ENCODE measurements at regions not wholly inside any gene's neighbourhood (a gene's known extent, or its start where the extent isn't known, plus 50 kb on each side); places are given as distances from the start of the nearest gene placed in this dataset.

DNA sequence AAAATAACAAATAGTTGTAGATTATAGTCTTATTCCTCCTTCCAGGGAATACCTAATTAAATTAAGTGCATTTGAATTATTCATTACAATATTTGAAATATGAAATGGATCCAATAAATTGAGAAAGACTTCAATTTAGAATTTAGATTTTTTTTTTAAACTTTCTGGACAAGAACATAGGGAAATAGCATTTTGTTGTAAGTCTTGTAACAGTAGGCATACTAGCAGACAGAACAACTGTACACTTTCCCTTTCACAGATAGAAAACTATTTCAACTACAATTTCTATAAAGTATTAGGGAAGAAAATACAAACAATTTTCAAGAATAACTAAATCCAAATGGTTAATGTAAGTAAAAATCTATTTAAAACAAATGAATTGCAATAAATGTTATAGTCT lies 577.5 kb downstream of the USP25 start:
- H3K27ac Mint-ChIP-seq: no peak overlapping the region
- intact Hi-C loops (cut with micrococcal nuclease): no loop called here
- peaks cover 4% of the 10 kb centered on the region for H3K4me1 Mint-ChIP-seq (ENCODE audit: low read depth)
- TF ChIP-seq, protein P1, sequence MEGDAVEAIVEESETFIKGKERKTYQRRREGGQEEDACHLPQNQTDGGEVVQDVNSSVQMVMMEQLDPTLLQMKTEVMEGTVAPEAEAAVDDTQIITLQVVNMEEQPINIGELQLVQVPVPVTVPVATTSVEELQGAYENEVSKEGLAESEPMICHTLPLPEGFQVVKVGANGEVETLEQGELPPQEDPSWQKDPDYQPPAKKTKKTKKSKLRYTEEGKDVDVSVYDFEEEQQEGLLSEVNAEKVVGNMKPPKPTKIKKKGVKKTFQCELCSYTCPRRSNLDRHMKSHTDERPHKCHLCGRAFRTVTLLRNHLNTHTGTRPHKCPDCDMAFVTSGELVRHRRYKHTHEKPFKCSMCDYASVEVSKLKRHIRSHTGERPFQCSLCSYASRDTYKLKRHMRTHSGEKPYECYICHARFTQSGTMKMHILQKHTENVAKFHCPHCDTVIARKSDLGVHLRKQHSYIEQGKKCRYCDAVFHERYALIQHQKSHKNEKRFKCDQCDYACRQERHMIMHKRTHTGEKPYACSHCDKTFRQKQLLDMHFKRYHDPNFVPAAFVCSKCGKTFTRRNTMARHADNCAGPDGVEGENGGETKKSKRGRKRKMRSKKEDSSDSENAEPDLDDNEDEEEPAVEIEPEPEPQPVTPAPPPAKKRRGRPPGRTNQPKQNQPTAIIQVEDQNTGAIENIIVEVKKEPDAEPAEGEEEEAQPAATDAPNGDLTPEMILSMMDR (IDR thresholded peaks at IDR 0.05): no peak
- no peaks in the 10 kb centered on the region for H3K27me3 Mint-ChIP-seq
- DNase-seq (no peak), ATAC-seq (no peak)
- H3K4me3 Mint-ChIP-seq: no peak overlapping the region
- ChIA-PET POLR2A (no interaction called here), CTCF (no interaction called here)
- H3K36me3 Mint-ChIP-seq (ENCODE audit: low read depth): no peaks in the 10 kb centered on the region
- no peaks in the 10 kb centered on the region for H3K9me3 Mint-ChIP-seq

DNA sequence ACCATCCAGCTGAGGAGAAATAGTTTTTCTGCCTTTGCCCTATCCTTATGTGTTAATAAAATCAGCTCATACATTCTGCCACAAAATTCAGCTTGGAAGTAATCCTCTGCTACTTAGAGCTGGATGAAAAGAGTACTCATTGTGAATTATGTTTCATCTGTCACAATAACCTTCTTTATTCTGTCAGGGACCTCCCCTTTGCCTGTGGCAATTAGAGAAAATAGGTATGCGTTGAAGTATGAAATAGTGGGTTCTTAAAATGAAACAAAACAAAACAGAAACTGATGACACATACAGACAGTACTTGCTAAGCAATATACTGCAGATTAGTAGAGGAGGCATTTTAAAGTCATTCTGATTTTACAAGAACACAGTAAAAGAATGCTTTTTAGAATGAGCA lies 578.5 kb downstream of the USP25 start:
- Mint-ChIP-seq H3K4me1 (ENCODE audit: low read depth) (peaks cover 4% of the 10 kb centered on the region), H3K9me3 (no peaks in the 10 kb centered on the region), H3K27me3 (no peaks in the 10 kb centered on the region), H3K4me3 (no peak overlapping the region), H3K36me3 (ENCODE audit: low read depth) (no peaks in the 10 kb centered on the region), H3K27ac (no peak overlapping the region)
- TF ChIP-seq, protein P1 (IDR thresholded peaks at IDR 0.05): no peak
- POLR2A ChIA-PET: no interaction called here
- ATAC-seq: peak; percentile 61
- DNase-seq: no peak
- intact Hi-C loops (cut with micrococcal nuclease): no loop called here
- CTCF ChIA-PET: no interaction called here

DNA sequence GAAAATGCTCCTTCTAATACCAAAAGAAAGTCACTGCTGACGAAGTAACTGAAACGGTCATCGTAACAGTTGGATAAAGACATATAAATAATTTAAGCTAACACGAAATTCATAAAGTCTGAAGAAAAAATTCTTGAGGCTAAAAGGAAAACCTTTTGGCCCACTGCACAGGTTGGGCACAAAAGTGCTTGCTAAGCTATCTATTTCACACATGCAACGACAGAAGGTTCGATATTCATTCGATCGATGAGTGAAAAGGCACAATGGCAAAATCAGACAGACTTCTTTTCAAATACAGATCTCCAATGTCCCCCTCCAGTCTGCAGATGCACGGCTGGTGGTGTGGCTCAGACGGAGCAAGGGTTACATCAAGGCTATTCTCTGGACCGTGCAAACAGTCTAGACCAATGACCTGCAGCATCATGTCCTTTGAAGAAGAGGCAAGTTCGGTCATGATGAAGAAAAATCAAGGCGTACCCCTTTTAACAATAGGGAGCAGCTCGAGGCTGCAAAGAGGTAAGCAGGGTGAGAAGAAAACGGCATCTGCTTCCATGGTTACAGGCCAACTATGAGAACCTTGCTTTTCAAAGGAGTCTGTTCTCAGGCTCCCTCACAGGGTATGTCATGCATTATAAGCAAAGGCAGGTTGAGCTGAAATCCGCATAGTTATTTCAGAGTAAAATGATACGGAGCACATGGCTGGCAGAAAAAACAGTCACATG lies 579.6 kb downstream of the USP25 start:
- DNase-seq (no peak), ATAC-seq (no peak)
- Mint-ChIP-seq H3K27me3 (no peaks in the 10 kb centered on the region), H3K36me3 (ENCODE audit: low read depth) (no peaks in the 10 kb centered on the region), H3K4me3 (no peak overlapping the region), H3K27ac (no peak overlapping the region), H3K9me3 (no peaks in the 10 kb centered on the region), H3K4me1 (ENCODE audit: low read depth) (peaks cover 4% of the 10 kb centered on the region)
- intact Hi-C loops (cut with micrococcal nuclease): no loop called here
- CTCF ChIA-PET: interaction anchor here (1.2 kb wide), 1 partner anchor 13 kb away, joined by 3 read pairs; no protein-coding TSS in a partner anchor
- TF ChIP-seq, protein P1 (IDR thresholded peaks at IDR 0.05): no peak
- POLR2A ChIA-PET: no interaction called here

DNA sequence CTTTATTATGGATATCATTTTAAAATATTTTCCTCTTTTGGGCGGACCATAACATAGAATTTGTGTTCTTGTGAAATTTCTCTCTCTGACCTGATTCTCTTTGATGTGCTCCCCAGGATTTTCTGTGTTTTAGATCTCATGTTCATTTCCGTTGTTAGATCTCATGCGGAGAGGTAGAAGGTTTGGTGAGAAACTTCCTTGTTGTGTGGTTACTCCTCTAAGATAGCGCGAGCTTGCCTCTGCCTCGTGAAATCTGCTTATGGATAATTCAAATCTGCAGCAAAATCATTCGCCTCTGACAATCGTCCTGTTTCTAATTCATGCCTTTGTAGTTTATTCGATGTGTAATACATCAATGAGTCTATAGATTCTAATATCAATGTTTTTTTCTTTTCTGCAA lies 580.4 kb downstream of the USP25 start:
- ChIA-PET POLR2A (no interaction called here), CTCF (no interaction called here)
- no peaks in the 10 kb centered on the region for H3K36me3 Mint-ChIP-seq (ENCODE audit: low read depth)
- H3K4me3 Mint-ChIP-seq: no peak overlapping the region
- no peak overlapping the region for H3K27ac Mint-ChIP-seq
- H3K27me3 Mint-ChIP-seq: no peaks in the 10 kb centered on the region
- H3K9me3 Mint-ChIP-seq: no peaks in the 10 kb centered on the region
- intact Hi-C loops (cut with micrococcal nuclease): no loop called here
- DNase-seq (no peak), ATAC-seq (no peak)
- H3K4me1 Mint-ChIP-seq (ENCODE audit: low read depth): peaks cover 4% of the 10 kb centered on the region
- TF ChIP-seq, protein P1 (IDR thresholded peaks at IDR 0.05): no peak

GRCh38 chr21:16311229-16311628 lies 581.4 kb downstream of the USP25 start:
- ATAC-seq: no peak
- POLR2A ChIA-PET: no interaction called here
- TF ChIP-seq, protein P1 (IDR thresholded peaks at IDR 0.05): no peak

More at GRCh38 chr21:16311229-16311628, 581.4 kb downstream of the USP25 start:
- CTCF ChIA-PET: no interaction called here
- Mint-ChIP-seq H3K27me3 (no peaks in the 10 kb centered on the region), H3K36me3 (ENCODE audit: low read depth) (no peaks in the 10 kb centered on the region), H3K27ac (no peak overlapping the region), H3K4me1 (ENCODE audit: low read depth) (peaks cover 4% of the 10 kb centered on the region), H3K9me3 (no peaks in the 10 kb centered on the region), H3K4me3 (no peak overlapping the region)
- DNase-seq: no peak
- intact Hi-C loops (cut with micrococcal nuclease): no loop called here
